ENCODE measurements at regions not wholly inside any gene's neighbourhood (a gene's known extent, or its start where the extent isn't known, plus 50 kb on each side); places are given as distances from the start of the nearest gene placed in this dataset.

- H2AFZ ChIP-seq (ENCODE audit: low read length), result no peak overlapping the region
- no peak overlapping the region for H3K27ac ChIP-seq (ENCODE audit: low read depth, low read length, poor library complexity, severe bottlenecking)
- H3K9me3 ChIP-seq (ENCODE audit: low read length), result 0 out of 2 replicates have a peak, but pooled peaks cover 4% of the 10 kb centered on the region
- H4K20me1 ChIP-seq (ENCODE audit: insufficient read depth, low read length), result no peaks in the 10 kb centered on the region
- no peak overlapping the region for H3K4me2 ChIP-seq (ENCODE audit: low read length)
- no peaks in the 10 kb centered on the region for H3K36me3 ChIP-seq (ENCODE audit: insufficient read depth, low read length)
- no TSS peak for BruUV-seq (replicated peaks)
- H3K79me2 ChIP-seq (ENCODE audit: insufficient read depth, low read depth, low read length), result no peaks in the 10 kb centered on the region
- no peaks in the 10 kb centered on the region for H3K4me1 ChIP-seq (ENCODE audit: insufficient read depth, low read length, poor library complexity, severe bottlenecking)
- CTCF ChIA-PET (ENCODE audit: unreplicated experiment), result no interaction called here
- intact Hi-C loops (cut with micrococcal nuclease; ENCODE audit: unreplicated experiment), result no loop called here
- no peak for DNase-seq (ENCODE audit: low spot score)
- no peaks in the 10 kb centered on the region for H3K9me2 ChIP-seq (ENCODE audit: insufficient read depth, low read length)
- POLR2A ChIA-PET, result interaction anchor here (0.6 to 1.5 kb wide), 3 partner anchors 15 to 18 kb away, joined by 3 to 4 read pairs (median 4); no protein-coding TSS in a partner anchor
- TF ChIP-seq CTCF (conservative IDR thresholded peaks at IDR 0.05; ENCODE audit: low read length) (no peak), EZH2phosphoT487 (IDR thresholded peaks at IDR 0.05; ENCODE audit: borderline replicate concordance, low read depth, low read length) (no peak)
- no peak overlapping the region for H3K4me3 ChIP-seq (ENCODE audit: low read depth, low read length, poor library complexity, severe bottlenecking)
Observed at GRCh38 chr2:195590861-195591205, 66.2 kb upstream of the SLC39A10 start.

DNA sequence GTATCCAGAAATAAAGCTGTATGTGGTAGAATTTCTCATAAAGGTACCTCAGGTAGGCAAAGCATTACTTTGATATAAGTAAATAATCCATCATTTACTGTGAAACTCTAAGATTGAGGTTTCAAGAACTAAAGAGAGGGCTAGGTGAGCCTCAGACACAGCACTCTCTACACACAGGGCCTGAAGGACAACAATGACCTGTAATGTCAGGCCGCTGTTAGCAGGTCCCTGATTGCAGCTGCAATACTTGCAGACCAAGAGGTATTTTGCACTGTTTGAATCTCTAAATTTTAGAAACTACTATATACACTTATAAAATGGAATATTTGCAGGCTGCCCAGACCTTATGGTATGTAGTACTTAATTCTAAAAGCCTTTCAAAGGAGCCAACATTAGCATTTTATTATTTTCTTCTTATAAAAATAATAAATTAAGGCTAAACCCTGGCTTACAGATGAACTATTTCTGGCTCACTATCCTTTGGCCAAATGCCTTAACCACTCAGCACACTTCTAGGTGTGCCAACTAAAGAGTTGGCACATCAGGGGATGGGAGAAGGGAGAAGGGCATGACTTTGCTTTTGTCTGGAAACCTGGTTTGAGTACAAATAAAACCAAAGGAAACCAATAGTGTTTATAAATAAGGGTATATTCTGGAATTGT, 66.7 kb upstream of the SLC39A10 start:
- H4K20me1 ChIP-seq (ENCODE audit: insufficient read depth, low read length), result no peaks in the 10 kb centered on the region
- no TSS peak for BruUV-seq (replicated peaks)
- H3K36me3 ChIP-seq (ENCODE audit: insufficient read depth, low read length), result no peaks in the 10 kb centered on the region
- no peak for DNase-seq (ENCODE audit: low spot score)
- H3K4me3 ChIP-seq (ENCODE audit: low read depth, low read length, poor library complexity, severe bottlenecking), result no peak overlapping the region
- 0 out of 2 replicates have a peak, but pooled peaks cover 4% of the 10 kb centered on the region for H3K9me3 ChIP-seq (ENCODE audit: low read length)
- H2AFZ ChIP-seq (ENCODE audit: low read length), result no peak overlapping the region
- no peaks in the 10 kb centered on the region for H3K4me1 ChIP-seq (ENCODE audit: insufficient read depth, low read length, poor library complexity, severe bottlenecking)
- no peaks in the 10 kb centered on the region for H3K9me2 ChIP-seq (ENCODE audit: insufficient read depth, low read length)
- no peak overlapping the region for H3K4me2 ChIP-seq (ENCODE audit: low read length)
- ChIA-PET POLR2A (interaction anchor here (0.6 to 1.5 kb wide), 3 partner anchors 12 to 17 kb away, joined by 3 to 4 read pairs (median 3); no protein-coding TSS in a partner anchor), CTCF (ENCODE audit: unreplicated experiment) (no interaction called here)
- TF ChIP-seq EZH2phosphoT487 (IDR thresholded peaks at IDR 0.05; ENCODE audit: borderline replicate concordance, low read depth, low read length), result no peak
- no peak for TF ChIP-seq CTCF (conservative IDR thresholded peaks at IDR 0.05; ENCODE audit: low read length)
- intact Hi-C loops (cut with micrococcal nuclease; ENCODE audit: unreplicated experiment), result no loop called here
- H3K79me2 ChIP-seq (ENCODE audit: insufficient read depth, low read depth, low read length), result no peaks in the 10 kb centered on the region
- H3K27ac ChIP-seq (ENCODE audit: low read depth, low read length, poor library complexity, severe bottlenecking), result no peak overlapping the region

DNA sequence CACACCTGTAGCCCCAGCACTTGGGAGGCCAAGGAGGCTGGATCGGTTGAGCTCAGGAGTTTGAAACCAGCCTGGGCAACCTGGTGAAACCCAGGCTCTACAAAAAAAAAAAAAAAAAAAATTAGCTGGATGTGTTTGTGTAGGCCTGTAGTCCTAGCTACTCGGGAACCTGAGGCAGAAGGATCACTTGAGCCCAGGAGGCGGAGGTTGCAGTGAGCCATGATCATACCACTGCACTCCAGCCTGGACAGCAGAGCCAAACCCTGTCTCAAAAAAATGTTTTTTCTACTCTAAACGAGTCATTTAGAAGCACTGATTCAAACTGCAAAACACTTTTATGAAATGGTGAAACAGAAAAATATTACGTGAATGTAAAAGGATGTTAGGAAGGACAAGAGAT, 69.1 kb upstream of the SLC39A10 start:
- CTCF ChIA-PET (ENCODE audit: unreplicated experiment), result no interaction called here
- no peaks in the 10 kb centered on the region for H3K9me2 ChIP-seq (ENCODE audit: insufficient read depth, low read length)
- H3K27ac ChIP-seq (ENCODE audit: low read depth, low read length, poor library complexity, severe bottlenecking), result no peak overlapping the region
- no peak overlapping the region for H3K4me3 ChIP-seq (ENCODE audit: low read depth, low read length, poor library complexity, severe bottlenecking)
- intact Hi-C loops (cut with micrococcal nuclease; ENCODE audit: unreplicated experiment), result no loop called here
- POLR2A ChIA-PET, result interaction anchor here (0.6 to 0.9 kb wide), 4 partner anchors 9 to 69 kb away, joined by 3 to 4 read pairs (median 4); partner anchors contain the start of gene SLC39A10
- H3K36me3 ChIP-seq (ENCODE audit: insufficient read depth, low read length), result no peaks in the 10 kb centered on the region
- no peaks in the 10 kb centered on the region for H3K4me1 ChIP-seq (ENCODE audit: insufficient read depth, low read length, poor library complexity, severe bottlenecking)
- no peaks in the 10 kb centered on the region for H4K20me1 ChIP-seq (ENCODE audit: insufficient read depth, low read length)
- no peaks in the 10 kb centered on the region for H3K79me2 ChIP-seq (ENCODE audit: insufficient read depth, low read depth, low read length)
- no peaks in the 10 kb centered on the region for H3K9me3 ChIP-seq (ENCODE audit: low read length)
- H2AFZ ChIP-seq (ENCODE audit: low read length), result no peak overlapping the region
- no peak overlapping the region for H3K4me2 ChIP-seq (ENCODE audit: low read length)
- BruUV-seq (replicated peaks), result no TSS peak
- TF ChIP-seq EZH2phosphoT487 (IDR thresholded peaks at IDR 0.05; ENCODE audit: borderline replicate concordance, low read depth, low read length) (no peak), CTCF (conservative IDR thresholded peaks at IDR 0.05; ENCODE audit: low read length) (no peak)
- no peak for DNase-seq (ENCODE audit: low spot score)
